Left cardiac atrium (tissue), 4 donors: ENCODE measurements at regions not wholly inside any gene's neighbourhood (a gene's known extent, or its start where the extent isn't known, plus 50 kb on each side); places are given as distances from the start of the nearest gene placed in this dataset.

Experiments used
- ATAC-seq, 2 donors: fragments of 200-7000 bp; cut with Tn5 transposase; one replicate each; pipeline ENCODE4 v1.9.1; 2020; ENCODE audit warnings: mild to moderate bottlenecking in 2 of 2, moderate library complexity in 2 of 2
- DNase-seq: peaks from one replicate; pipeline ENCODE4 v3.0.0-alpha.2; 2020
- intact Hi-C, 2 donors: fragments of 100-400 bp; cut with DNase I; formaldehyde crosslinking; loops; one replicate each; pipeline versions ENCODE4 v1.14.1 to v1.15.1; 2022 to 2023
- donor health status: DM: no; HTN: yes; CAD: no.
- donor health status: DM: no; HTN: yes; CAD: no; lungs with severe emphysema.
- donor health status: DM: yes; HTN: yes; CAD: no.
- donor health status: Dilated cardiomyopathy.

DNA sequence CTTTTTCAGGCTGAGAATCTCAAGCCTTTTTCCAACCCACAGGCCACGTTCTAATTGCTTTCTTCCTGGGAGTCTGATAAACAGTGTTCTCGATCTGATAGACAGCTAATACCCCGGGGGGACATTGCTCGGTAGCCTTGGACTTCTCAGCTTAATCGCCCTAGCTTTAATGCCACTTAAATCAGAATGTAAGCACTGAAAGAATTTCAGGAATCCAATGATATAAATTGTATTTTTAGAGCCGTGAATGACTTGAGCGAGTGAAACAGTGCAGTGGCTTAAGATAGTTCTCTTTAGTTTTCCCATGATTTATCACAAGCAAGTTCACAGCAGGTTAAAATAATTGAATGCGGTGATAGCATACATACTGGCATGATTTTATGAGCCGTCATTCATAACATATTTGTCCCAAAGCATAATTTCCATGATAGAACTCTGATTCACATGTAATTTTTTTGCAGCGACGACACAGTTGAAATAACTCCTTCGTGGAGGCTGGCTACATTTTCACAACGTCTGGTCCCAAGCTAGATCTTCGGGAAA lies 116.1 kb upstream of the MYOCD start:
- peak; percentile 19 to 31 for ATAC-seq
- intact Hi-C loops, result loop anchor here (5.0 to 10.0 kb wide), 5 partner anchors 118 to 453 kb away; partner anchors contain the start of gene MYOCD (in 1 of the 2)
- no peak for DNase-seq

DNA sequence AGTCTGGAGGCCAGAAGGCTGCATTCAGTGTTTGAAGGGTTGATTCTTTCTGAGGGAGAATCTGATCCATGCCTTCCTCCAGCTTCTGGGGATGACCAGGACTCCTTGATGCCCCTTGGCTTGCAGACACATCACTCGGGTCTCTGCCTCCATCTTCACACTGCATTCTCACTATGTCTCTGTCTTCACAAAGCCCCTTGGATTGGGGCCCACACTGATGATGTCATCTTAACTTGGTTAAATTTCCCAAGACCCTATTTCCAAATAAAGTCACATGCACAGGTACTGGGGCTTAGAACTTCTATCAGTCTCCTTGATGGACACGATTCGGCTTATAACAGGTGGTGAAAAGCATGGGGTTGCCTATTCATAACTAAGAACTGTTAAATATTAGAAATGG lies 112.1 kb upstream of the MYOCD start:
- intact Hi-C loops, result no loop called here
- ATAC-seq (no peak), DNase-seq (no peak)

DNA sequence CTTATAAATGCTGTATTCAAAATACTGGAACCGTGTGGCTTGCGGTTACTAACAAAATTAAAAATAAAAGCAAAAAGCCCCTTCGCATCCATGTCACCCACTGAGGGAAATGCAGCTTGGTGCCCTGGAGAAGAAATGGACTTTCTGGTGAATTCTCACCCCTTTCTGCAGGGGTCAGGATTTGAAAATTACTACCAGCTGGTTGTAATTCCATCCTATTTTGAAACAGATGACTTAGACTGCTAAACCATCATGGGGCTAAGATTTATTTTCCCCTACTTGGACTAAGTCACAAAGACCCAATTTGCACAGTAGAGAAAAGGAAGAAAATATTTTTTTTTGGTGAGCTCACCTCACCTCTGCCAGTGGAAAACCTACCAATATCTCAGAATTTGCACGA lies 111.4 kb upstream of the MYOCD start:
- DNase-seq (no peak), ATAC-seq (no peak)
- intact Hi-C loops, result no loop called here

DNA sequence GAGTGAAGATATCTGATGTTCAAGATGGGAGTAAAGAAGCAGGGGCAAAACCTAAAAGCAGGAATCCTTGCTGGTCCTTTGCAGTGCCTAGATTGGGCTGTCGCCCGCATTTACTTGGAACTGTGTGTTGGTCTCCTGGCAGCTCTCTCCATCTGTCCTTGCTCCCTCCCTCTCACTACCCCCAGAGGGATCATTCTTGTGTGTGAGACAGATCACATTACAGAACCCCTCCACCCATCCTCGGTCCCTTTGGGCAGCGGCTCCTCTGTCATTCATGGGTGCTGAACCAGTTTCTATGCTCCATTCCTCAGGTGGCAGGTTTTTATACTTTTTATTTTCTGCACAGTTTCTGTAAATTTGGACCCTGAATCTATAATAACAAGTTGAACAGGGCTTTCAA lies 99.4 kb upstream of the MYOCD start:
- ATAC-seq, result peak; percentile 64 to 87
- intact Hi-C loops, result no loop called here
- DNase-seq, result no peak

DNA sequence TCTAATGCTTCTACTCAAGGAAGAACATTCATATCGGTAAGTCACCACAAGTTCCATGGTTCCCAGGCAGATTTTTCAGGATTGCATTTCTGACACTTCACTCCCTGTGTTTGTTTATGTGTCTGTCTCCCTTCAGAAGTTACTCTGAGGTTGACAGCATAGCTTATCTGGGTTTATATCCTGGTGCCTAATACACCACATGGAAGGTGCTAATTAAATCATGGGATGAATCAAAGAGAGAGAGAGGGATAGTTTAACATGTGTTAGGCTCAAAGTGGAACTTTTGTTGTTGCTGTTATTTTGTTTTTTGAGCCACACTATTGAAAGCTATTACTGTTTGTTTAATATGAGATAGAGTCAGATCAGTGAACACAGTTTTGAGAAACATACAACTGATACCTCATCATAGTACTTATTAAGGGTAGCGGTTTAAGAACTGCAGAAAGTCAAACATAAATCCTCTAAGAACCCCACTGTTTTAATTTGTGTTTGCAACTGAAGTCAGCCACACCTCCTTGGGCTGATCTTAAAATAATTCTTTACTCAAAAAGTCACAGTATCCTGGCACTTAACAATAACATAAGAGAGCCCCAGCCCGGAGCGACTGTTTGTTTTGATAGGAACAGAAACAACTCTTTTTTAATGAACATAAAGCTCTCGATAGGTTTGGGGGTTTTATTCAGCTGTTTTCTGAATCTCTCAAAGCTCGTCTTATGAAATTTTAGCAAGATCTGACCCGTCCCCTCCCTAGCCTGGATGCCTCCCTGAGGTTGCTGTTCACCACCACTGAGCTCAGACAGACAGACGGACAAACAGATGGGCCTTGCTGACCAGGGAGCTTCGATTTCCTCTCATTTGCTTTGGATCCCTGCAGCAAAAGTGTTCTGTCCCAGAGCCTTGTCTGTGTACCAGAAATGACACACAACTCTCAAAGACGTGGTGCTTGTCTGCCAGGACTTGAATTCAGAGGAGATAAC lies 98.3 kb upstream of the MYOCD start:
- no peak for ATAC-seq

DNA sequence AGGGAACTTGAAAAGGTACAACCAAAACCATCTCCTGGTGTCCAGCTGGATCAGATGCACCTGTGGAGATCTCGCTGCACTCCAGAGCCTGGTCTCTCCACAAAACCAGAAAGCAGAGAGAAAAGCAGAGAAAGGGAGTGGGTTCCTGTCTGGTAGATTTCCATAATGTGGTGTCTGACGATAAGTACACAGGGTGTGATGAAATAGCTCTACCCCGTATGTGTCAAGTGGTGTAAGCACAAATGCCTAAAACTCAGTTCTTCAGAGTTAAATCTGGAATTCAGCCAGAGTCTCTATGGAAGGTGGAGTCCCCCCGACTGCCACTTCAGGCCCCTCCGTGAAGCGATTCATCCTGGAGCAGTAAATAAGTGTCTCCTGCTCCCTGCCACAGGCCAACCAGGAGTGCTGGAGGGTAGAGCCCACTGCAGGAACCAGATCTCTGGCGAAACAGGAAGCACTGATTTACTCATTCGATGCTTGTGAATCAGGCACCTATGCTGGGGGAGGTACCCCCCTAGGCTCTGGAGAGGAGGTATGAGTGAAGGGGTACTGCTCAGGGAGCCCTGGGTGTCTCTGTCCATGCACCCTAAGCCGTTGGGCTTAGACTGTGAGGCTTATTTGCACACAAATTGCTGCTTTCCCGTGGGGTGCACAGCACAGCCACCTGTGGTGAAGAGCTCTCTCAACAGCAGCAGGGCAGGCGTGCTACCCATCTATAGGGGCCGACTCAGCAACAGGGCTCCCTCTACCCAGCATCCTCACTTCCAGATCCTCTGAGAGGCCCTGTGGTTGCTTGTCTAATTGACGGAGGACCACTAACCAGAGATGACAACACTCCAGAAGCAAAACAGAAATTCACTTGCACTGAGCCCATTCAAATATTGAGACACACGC lies 97.1 kb upstream of the MYOCD start:
- DNase-seq (no peak), ATAC-seq (peak in 1 of 2 donors; percentile 31)
- intact Hi-C loops, result no loop called here

More for the DNA sequence above, 98.3 kb upstream of the MYOCD start:
- no peak for DNase-seq
- intact Hi-C loops, result no loop called here

DNA sequence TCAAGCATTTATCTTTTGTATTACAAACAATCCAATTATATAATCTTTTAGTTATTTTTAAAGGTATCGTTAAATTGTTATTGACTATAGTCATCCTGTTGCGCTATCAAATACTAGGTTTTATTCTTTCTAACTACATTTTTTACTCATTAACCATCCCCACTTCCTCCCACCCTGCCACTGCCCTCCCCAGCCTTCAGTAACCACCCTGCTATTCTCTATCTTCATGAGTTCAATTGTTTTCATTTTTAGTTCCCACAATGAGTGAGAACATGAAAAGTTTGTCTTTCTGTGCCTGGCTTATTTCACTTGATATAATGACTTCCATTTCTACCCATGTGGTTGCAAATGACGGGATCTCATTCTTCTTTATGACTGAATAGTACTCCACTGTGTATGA lies 94.1 kb upstream of the MYOCD start:
- DNase-seq (no peak), ATAC-seq (no peak)
- intact Hi-C loops, result no loop called here

DNA sequence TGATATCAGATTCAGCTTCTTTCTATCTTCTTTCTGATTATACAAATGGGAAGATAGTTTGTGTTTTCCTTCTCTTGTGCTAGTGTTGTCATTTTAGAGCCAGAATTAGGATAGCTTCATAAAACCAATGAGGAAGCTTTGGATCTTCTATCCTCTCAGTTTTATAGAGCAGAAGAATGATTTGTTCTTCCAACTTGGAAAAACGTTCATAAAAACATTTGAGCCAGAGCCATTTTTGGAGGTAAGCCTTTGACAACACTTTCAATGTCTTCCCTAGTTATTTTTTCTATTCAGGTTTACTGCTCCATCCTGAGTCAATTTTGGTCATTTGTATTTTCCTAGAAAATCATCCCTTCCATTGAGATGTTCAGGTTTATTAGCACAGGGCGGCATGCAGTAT lies 91.2 kb upstream of the MYOCD start:
- DNase-seq (no peak), ATAC-seq (no peak)
- intact Hi-C loops, result no loop called here

DNA sequence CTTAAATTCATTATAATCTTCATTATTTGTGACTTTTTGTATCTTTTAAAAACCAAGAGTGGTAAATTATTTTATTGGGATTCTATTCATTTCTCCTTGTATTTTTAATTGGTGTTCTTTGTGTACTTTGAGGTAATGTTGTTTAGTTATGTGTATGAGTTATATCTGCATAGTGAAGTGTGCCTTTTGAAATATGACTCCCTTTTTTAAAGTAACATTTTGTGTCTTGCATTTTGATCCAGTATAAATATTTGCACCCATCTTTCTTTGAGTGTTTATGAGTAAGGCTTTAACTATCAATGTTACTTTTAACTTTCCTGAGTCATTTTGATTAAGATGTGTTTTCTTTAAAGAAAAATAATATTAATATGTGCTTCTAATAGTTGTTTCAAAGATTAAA lies 90.0 kb upstream of the MYOCD start:
- no peak for DNase-seq
- intact Hi-C loops, result no loop called here
- ATAC-seq, result no peak

DNA sequence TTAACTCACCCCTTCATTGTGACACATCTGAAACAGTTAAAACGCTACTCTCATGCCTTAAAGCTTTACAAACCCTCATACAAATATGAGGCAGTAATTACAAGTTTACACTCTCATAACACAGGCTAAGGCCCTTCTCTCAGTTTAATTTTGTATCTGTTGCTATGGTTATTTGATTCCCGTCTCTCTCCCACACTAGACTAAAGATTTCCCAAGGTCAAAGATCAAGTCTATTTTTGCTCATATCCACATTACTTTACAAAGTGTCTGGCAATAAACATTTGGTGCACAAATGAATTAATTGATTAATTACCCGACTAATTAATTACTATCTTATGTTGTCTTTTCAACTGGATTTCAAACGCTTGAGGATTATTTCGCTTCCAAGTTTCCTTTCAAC lies 86.4 kb upstream of the MYOCD start:
- no peak for ATAC-seq
- intact Hi-C loops, result no loop called here

DNA sequence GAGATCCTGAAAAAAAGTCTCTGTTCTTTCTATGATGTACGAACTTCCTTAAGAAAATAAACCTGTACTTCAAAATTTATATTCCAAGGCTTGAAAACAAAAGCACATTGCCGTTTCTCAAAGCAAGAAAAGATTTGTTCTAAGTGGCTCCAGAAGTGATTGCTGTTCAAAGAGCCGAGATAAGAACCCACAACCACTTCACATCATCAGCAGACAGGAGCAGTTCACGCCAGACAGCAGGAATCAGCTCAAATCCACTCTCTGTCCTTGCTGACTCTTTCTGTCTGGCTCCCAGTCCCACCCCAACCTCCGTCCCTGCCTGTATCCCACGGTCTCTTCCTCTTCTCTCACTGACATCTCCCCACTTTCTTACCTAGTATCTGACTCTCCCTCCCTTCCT lies 85.0 kb upstream of the MYOCD start:
- no peak for DNase-seq
- peak; percentile 65 to 73 for ATAC-seq
- intact Hi-C loops, result no loop called here

More for the DNA sequence above, 86.4 kb upstream of the MYOCD start:
- DNase-seq, result no peak

DNA sequence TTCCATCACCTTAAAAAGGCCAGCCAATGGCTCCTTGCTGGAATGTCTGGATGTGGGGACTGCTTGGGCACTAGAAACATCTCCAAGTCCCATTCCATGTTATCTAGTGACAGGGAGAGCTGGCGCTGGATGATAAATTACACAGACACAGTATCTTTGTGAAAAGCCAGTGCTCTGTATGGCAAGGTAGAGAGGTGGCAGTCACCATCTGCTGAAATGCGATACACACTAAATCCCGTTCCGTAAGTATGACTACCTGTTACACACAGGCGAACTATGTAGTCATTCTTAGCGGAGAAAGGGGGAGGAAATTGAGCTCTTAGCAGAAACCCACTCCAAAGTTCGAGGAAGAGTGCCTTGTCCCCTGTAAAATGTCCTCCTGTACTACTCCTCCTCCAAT lies 81.0 kb upstream of the MYOCD start:
- DNase-seq (no peak), ATAC-seq (peak; percentile 45 to 53)
- intact Hi-C loops, result no loop called here

DNA sequence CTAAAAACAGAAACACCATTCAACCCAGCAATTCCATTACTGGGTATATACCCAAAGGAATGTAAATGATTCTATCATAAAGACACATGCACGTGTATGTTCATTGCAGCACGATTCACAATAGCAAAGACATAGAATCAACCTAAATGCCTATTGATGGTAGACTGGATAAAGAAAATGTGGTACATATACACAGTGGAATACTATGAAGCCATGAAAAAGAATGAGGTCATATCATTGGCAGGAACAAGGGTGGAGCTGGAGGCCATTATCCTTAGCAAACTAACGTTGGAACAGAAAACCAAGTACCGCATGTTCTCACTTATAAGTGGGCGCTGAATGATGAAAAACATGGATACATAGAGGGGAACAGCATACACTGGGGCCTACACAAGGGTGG lies 77.2 kb upstream of the MYOCD start:
- intact Hi-C loops, result no loop called here
- no peak for DNase-seq
- ATAC-seq, result no peak

DNA sequence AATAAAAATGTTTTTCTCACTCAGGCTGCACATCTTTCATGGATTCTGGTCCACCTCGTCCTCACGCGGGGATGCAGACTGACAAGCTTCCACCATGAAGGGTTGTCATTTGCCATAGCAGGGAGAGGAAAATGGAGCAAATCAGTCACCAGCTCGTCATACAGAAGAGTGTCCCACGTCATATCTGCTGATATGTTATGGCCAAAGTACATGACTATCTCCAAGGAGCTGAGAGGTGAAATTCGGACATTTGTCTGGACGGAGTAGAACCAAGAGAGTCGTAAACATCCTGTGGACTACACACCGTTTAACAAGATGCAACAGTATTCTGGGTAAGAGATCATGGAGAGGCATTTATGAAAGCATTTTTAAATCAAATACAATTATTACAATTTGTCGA lies 75.3 kb upstream of the MYOCD start:
- DNase-seq (no peak), ATAC-seq (no peak)
- intact Hi-C loops, result no loop called here

DNA sequence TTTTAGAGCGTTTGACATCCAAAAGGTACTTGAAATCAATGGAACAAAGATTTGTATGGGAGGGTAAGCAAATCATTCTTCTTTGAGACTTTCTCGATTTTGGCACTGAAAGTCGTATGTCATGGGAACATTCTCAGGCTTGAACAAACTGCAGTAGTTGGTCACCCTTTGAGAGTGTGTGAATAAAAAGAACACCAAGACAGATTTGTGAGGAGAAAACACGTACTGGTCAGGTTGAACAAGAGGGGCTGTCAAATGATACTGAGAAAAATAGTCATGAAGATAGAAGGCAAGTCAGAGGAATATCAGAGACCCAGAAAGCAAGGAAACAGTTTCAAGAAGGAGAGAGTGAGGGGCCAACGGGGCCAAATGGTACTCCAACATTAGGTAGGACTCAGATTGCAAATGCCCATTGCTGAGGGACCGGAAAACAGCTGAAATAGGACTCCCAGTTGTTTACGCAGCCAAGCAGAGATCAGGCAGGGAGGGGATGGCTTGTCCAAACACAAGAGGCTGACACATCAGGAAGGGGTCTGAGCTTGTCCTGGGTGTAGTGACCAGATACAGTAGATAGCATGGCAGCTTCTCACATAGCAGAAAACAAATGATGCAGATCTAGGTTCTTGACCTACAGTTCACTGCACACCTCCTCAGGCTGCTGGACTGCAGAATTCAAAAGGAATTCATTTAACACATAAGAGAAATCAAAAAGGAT lies 74.5 kb upstream of the MYOCD start:
- DNase-seq, result no peak
- no peak for ATAC-seq
- intact Hi-C loops, result no loop called here

DNA sequence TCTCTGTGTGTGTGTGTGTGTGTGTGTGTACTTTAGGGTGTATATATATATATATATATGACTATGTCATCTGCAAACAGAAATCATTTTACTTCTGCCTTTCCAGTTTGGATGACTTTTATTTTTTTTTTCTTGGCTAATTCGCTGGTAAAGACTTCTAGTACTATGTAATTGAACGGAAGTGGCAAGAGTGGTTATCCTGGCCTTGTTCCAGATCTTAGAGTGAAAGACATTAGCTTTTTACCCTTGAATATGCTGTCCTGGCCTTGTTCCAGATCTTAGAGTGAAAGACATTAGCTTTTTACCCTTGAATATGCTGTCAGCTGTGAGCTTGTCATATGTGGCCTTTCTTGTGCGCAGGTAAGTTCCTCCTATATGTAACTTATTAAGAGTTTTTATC lies 72.7 kb upstream of the MYOCD start:
- intact Hi-C loops, result no loop called here
- DNase-seq (no peak), ATAC-seq (no peak)

DNA sequence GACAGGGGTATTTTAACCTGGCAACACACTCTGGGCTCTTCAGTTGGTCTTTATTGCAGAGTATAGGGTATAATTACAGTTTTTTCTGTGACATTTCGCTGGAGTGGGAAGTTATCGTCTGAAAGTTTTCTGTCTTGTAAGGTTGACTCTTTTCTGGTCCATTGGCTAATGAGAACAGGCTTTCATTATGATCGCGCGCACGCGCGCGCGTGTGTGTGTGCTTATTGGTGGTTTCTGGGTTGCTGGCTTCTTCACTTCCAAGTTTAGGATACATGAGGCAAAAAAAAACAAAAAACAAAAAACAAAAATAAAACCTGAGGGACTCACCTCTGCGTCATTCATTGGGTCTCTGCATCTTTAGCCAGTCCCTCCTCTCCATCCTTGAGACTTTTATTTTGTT lies 68.7 kb upstream of the MYOCD start:
- no peak for DNase-seq
- intact Hi-C loops, result no loop called here
- no peak for ATAC-seq

DNA sequence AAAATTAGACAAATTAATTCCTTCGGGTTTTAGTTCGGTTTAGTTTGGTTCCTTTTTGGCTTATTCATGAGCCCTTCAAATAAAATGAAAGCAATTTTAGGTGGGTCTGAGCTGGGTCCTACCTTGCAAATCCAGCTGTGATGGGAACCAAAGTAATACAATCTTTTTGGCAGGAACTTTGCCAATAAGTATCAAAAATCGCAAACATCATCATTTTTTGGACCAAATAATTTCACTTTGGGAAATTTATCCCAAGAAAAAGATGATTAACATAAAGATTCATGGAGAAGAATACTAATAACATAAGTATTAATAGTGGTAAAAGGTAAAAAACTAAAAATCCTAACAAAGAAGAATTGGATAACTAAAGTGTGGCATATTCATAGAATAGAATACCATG lies 67.8 kb upstream of the MYOCD start:
- DNase-seq, result no peak
- ATAC-seq, result no peak
- intact Hi-C loops, result no loop called here

DNA sequence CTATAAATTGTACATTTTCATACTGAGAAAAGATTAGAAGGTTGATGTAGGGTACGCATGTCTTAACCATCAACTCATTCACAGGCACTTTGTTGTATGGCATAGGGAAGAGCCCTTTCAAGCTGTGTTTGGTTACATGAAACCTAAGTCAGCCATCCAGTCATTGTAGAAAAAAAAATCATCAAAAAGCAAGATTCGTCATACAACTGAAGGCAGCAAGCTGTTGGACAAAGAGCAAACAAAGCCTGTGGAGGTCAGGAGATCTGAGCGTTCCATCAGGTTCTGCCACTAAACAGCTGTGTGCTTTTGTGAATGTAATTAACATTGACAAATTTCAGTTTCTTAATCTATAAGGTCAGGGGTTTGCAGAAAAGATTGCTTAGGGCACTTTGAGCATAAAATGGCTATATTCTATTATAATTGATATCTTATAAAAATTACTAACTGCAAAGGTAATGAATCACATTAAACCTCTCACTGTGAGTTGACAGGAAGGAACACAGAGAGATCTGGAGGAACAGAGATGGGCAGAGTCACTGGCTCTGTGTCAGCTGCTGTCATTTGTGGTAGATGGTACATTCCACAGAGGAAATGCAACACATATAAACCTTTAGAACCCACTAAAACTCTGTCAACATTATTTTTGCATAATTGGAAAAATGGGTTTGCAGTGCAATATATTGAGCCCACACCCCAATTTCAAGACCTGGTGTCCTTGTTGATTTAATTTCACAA lies 66.3 kb upstream of the MYOCD start:
- intact Hi-C loops, result no loop called here
- ATAC-seq (no peak), DNase-seq (no peak)
